ENCODE measurements at regions not wholly inside any gene's neighbourhood (a gene's known extent, or its start where the extent isn't known, plus 50 kb on each side); places are given as distances from the start of the nearest gene placed in this dataset.

GRCh38 chr6:103113416-103113815 lies 1719.9 kb downstream of the GRIK2 start:
- no peaks in the 10 kb centered on the region for H3K9me3 ChIP-seq (ENCODE audit: low read length)
- H3F3A ChIP-seq (ENCODE audit: low read length, unreplicated experiment): no peaks in the 10 kb centered on the region
- H3K36me3 ChIP-seq (ENCODE audit: low read depth, low read length): no peaks in the 10 kb centered on the region
- H3K9me2 ChIP-seq (replicated peaks; ENCODE audit: low read length): no peaks in the 10 kb centered on the region
- H2AFZ ChIP-seq (ENCODE audit: low read length): no peak overlapping the region
- no peak overlapping the region for H3K27ac ChIP-seq (ENCODE audit: low read length)
- no peaks in the 10 kb centered on the region for H3K79me2 ChIP-seq (ENCODE audit: low read length)
- H3K4me3 ChIP-seq (ENCODE audit: low read length): no peak overlapping the region
- H3K9ac ChIP-seq (ENCODE audit: low read length): no peak overlapping the region
- POLR2A ChIA-PET (ENCODE audit: unreplicated experiment): no interaction called here
- intact Hi-C loops (cut with micrococcal nuclease): no loop called here
- CTCF ChIA-PET: no interaction called here
- H4K20me1 ChIP-seq (ENCODE audit: low read length): no peaks in the 10 kb centered on the region
- no peaks in the 10 kb centered on the region for H3K27me3 ChIP-seq (ENCODE audit: low read length)
- H3K4me2 ChIP-seq (ENCODE audit: low read length): no peak overlapping the region
- no TSS peak for BruUV-seq (replicated peaks)
- TF ChIP-seq EZH2 (IDR thresholded peaks at IDR 0.05; ENCODE audit: low read length, unreplicated experiment): no peak
- no peaks in the 10 kb centered on the region for H3K4me1 ChIP-seq (ENCODE audit: insufficient read depth, low read length)
- no peak for ATAC-seq
- no peak for DNase-seq

DNA sequence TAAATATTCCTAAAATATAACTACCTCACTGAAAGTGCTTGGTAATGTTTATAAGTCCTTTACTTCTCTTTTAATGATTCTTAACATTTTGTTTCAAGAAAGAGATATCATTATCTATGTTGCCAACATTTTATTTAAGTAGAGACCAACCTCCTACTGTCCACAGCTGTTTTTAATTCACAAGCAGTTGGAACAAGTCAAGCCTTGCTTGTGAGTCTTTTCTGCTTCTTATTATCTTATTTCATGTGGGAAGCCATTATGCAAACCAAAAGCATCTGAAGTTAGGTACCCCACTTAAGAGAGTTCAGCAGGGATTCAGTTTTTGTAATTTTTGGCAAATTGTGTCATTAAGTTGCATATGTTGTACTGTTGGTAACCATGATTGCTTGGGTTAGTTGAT lies 1714.5 kb downstream of the GRIK2 start:
- intact Hi-C loops (cut with micrococcal nuclease): no loop called here
- ATAC-seq (no peak), DNase-seq (no peak)
- H3F3A ChIP-seq (ENCODE audit: low read length, unreplicated experiment): no peaks in the 10 kb centered on the region
- H3K27me3 ChIP-seq (ENCODE audit: low read length): no peaks in the 10 kb centered on the region
- H3K4me2 ChIP-seq (ENCODE audit: low read length): no peak overlapping the region
- no TSS peak for BruUV-seq (replicated peaks)
- H3K9ac ChIP-seq (ENCODE audit: low read length): no peak overlapping the region
- no peaks in the 10 kb centered on the region for H3K9me2 ChIP-seq (replicated peaks; ENCODE audit: low read length)
- no peaks in the 10 kb centered on the region for H4K20me1 ChIP-seq (ENCODE audit: low read length)
- no peaks in the 10 kb centered on the region for H3K79me2 ChIP-seq (ENCODE audit: low read length)
- no peak overlapping the region for H3K27ac ChIP-seq (ENCODE audit: low read length)
- H3K4me3 ChIP-seq (ENCODE audit: low read length): no peak overlapping the region
- no peaks in the 10 kb centered on the region for H3K4me1 ChIP-seq (ENCODE audit: insufficient read depth, low read length)
- POLR2A ChIA-PET (ENCODE audit: unreplicated experiment): no interaction called here
- CTCF ChIA-PET: no interaction called here
- no peaks in the 10 kb centered on the region for H3K36me3 ChIP-seq (ENCODE audit: low read depth, low read length)
- TF ChIP-seq EZH2 (IDR thresholded peaks at IDR 0.05; ENCODE audit: low read length, unreplicated experiment) (no peak), EZH2phosphoT487 (IDR thresholded peaks at IDR 0.05; ENCODE audit: borderline replicate concordance, low read length) (no peak), CTCF (conservative IDR thresholded peaks at IDR 0.05; ENCODE audit: low read depth, low read length) (no peak)
- no peaks in the 10 kb centered on the region for H3K9me3 ChIP-seq (ENCODE audit: low read length)
- no peak overlapping the region for H2AFZ ChIP-seq (ENCODE audit: low read length)

- no TSS peak for BruUV-seq (replicated peaks)
Observed at GRCh38 chr6:103105686-103106085, 1712.2 kb downstream of the GRIK2 start.

More at GRCh38 chr6:103105686-103106085, 1712.2 kb downstream of the GRIK2 start:
- Histone ChIP-seq H3K27ac (ENCODE audit: low read length) (no peak overlapping the region), H2AFZ (ENCODE audit: low read length) (no peak overlapping the region), H3F3A (ENCODE audit: low read length, unreplicated experiment) (no peaks in the 10 kb centered on the region), H3K4me1 (ENCODE audit: insufficient read depth, low read length) (no peaks in the 10 kb centered on the region), H3K9ac (ENCODE audit: low read length) (no peak overlapping the region), H3K27me3 (ENCODE audit: low read length) (no peaks in the 10 kb centered on the region), H3K9me2 (replicated peaks; ENCODE audit: low read length) (no peaks in the 10 kb centered on the region), H3K4me2 (ENCODE audit: low read length) (no peak overlapping the region), H3K9me3 (ENCODE audit: low read length) (no peaks in the 10 kb centered on the region), H3K79me2 (ENCODE audit: low read length) (no peaks in the 10 kb centered on the region), H3K4me3 (ENCODE audit: low read length) (no peak overlapping the region), H4K20me1 (ENCODE audit: low read length) (no peaks in the 10 kb centered on the region), H3K36me3 (ENCODE audit: low read depth, low read length) (no peaks in the 10 kb centered on the region)
- CTCF ChIA-PET: no interaction called here
- POLR2A ChIA-PET (ENCODE audit: unreplicated experiment): no interaction called here
- TF ChIP-seq EZH2phosphoT487 (IDR thresholded peaks at IDR 0.05; ENCODE audit: borderline replicate concordance, low read length): no peak
- TF ChIP-seq CTCF (conservative IDR thresholded peaks at IDR 0.05; ENCODE audit: low read depth, low read length): no peak
- TF ChIP-seq EZH2 (IDR thresholded peaks at IDR 0.05; ENCODE audit: low read length, unreplicated experiment): no peak
- DNase-seq (no peak), ATAC-seq (no peak)
- intact Hi-C loops (cut with micrococcal nuclease): no loop called here

Data from PC-3 (cell line).